ENCODE measurements at regions not wholly inside any gene's neighbourhood (a gene's known extent, or its start where the extent isn't known, plus 50 kb on each side); places are given as distances from the start of the nearest gene placed in this dataset.

DNA sequence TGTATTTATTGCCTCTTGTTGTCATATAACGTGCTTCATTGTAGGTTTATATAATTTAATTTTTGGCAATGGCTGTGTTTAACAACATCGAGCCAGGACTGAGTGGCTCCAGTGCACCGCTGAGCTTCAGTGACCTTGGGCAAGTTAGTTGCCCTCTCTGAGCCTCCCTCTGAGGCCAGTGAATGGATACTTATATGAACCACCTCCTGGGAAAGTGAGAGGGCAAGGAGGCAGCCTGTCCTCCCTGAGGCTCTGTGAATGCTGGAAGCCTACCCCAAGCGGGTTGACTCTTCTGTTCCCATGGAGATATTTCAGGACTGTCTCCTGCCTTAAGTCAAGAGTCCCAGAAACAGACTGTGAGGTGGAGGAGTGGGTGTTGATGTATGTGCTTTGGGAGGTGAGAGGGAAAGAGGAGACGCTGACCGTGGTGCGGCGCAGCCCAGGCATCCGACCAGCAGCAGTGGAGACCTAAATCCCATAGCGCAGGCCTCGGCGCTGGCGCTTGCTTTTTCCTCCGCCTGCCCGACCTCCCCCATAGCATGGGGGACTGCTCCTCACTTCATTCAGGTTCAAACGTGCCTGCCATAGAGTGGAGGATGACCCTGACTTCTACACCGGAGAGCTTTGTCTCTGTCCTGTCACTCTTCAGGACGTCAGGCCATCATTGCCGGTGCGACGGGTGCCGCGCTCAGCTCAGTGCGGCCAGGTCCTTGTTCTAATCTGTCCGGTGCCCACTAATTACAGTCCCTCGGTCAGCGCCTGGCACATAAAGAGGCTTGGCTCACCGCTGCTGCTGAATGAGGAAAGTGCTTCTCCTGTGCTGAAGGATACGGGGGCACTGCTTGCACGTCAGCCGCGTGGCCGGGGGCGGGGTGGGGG is 167.3 kb upstream of the HS6ST1 start:
- TF ChIP-seq, protein P1, sequence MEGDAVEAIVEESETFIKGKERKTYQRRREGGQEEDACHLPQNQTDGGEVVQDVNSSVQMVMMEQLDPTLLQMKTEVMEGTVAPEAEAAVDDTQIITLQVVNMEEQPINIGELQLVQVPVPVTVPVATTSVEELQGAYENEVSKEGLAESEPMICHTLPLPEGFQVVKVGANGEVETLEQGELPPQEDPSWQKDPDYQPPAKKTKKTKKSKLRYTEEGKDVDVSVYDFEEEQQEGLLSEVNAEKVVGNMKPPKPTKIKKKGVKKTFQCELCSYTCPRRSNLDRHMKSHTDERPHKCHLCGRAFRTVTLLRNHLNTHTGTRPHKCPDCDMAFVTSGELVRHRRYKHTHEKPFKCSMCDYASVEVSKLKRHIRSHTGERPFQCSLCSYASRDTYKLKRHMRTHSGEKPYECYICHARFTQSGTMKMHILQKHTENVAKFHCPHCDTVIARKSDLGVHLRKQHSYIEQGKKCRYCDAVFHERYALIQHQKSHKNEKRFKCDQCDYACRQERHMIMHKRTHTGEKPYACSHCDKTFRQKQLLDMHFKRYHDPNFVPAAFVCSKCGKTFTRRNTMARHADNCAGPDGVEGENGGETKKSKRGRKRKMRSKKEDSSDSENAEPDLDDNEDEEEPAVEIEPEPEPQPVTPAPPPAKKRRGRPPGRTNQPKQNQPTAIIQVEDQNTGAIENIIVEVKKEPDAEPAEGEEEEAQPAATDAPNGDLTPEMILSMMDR (IDR thresholded peaks at IDR 0.05 in 4 of 5, conservative IDR thresholded peaks at IDR 0.05 in 1 of 5), result no peak
- TF ChIP-seq POLR2A (IDR thresholded peaks at IDR 0.05), result no peak
